Body of pancreas (tissue), 4 donors: ENCODE measurements at regions not wholly inside any gene's neighbourhood (a gene's known extent, or its start where the extent isn't known, plus 50 kb on each side); places are given as distances from the start of the nearest gene placed in this dataset.

Experiments used
- POLR2A ChIP-seq, 3 donors: fragments of 450-650 bp; IDR thresholded peaks; one replicate each; pipeline ENCODE4 v1.6.1; 2016; ENCODE audit warnings: antibody characterized with exemption in 3 of 3, mild to moderate bottlenecking in 2 of 3
- TF ChIP-seq, protein P1 (sequence below), 7 experiments: fragments of 450-650 bp in 4 of 7; fragments of 200-600 bp in 3 of 7; sonication (generic) in 3 of 7; IDR thresholded peaks; one replicate each; pipeline ENCODE4 v1.5.1; 2016 to 2019; ENCODE audit warnings: antibody characterized with exemption in 7 of 7

DNA sequence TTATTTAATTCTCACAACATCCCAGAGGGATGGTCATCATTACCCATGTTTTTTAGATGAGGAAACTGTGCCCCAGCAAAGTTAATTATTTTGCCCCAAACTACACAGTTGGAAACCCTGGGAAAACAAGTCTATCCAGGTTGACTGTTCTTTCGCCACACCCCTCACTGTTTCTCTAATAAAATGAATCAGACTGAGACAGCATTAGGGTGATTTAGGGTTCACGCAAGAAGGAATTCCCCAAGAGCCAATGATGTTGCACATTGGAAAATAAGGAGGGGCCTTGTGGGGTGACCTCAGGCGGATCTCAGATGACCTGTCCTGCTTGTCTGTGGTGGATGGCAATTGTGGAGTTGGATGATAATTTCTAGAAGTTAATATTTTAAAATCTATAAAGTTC, 135.7 kb upstream of the TBX20 start:
- TF ChIP-seq, protein P1, sequence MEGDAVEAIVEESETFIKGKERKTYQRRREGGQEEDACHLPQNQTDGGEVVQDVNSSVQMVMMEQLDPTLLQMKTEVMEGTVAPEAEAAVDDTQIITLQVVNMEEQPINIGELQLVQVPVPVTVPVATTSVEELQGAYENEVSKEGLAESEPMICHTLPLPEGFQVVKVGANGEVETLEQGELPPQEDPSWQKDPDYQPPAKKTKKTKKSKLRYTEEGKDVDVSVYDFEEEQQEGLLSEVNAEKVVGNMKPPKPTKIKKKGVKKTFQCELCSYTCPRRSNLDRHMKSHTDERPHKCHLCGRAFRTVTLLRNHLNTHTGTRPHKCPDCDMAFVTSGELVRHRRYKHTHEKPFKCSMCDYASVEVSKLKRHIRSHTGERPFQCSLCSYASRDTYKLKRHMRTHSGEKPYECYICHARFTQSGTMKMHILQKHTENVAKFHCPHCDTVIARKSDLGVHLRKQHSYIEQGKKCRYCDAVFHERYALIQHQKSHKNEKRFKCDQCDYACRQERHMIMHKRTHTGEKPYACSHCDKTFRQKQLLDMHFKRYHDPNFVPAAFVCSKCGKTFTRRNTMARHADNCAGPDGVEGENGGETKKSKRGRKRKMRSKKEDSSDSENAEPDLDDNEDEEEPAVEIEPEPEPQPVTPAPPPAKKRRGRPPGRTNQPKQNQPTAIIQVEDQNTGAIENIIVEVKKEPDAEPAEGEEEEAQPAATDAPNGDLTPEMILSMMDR (IDR thresholded peaks at IDR 0.05) = no peak
- no peak for TF ChIP-seq POLR2A (IDR thresholded peaks at IDR 0.05)
